IPS-18a (cell line): ENCODE measurements at regions not wholly inside any gene's neighbourhood (a gene's known extent, or its start where the extent isn't known, plus 50 kb on each side); places are given as distances from the start of the nearest gene placed in this dataset.

ENCODE experiments used
- H3K27ac ChIP-seq: one replicate; pipeline ENCODE4 v1.5.1; 2013; ENCODE audit warnings: low read length
- H3K27me3 ChIP-seq: one replicate; pipeline ENCODE4 v1.6.1; 2013; ENCODE audit warnings: mild to moderate bottlenecking, low read length; ENCODE audit not compliant: control insufficient read depth, insufficient read depth
- H3K36me3 ChIP-seq: one replicate; pipeline ENCODE4 v1.6.1; 2013; ENCODE audit warnings: low read depth, low read length; ENCODE audit not compliant: control insufficient read depth
- H3K4me1 ChIP-seq: one replicate; pipeline ENCODE4 v1.6.1; 2013; ENCODE audit warnings: low read depth, low read length; ENCODE audit not compliant: control insufficient read depth
- H3K4me3 ChIP-seq: one replicate; pipeline ENCODE4 v1.5.1; 2013; ENCODE audit warnings: low read length
- H3K9ac ChIP-seq: one replicate; pipeline ENCODE4 v1.6.1; 2013; ENCODE audit warnings: mild to moderate bottlenecking, low read length, moderate library complexity
- H3K9me3 ChIP-seq: one replicate; pipeline ENCODE4 v1.6.1; 2013; ENCODE audit warnings: low read depth, low read length; ENCODE audit not compliant: control insufficient read depth

GRCh38 chr14:29166507-29166906, 399.9 kb downstream of the FOXG1 start:
- Histone ChIP-seq H3K4me3 (no peak overlapping the region), H3K36me3 (no peaks in the 10 kb centered on the region), H3K27ac (no peak overlapping the region), H3K9ac (no peak overlapping the region), H3K27me3 (no peaks in the 10 kb centered on the region), H3K4me1 (no peaks in the 10 kb centered on the region), H3K9me3 (no peaks in the 10 kb centered on the region)

GRCh38 chr14:29168149-29168548, 401.6 kb downstream of the FOXG1 start:
- H3K4me3 ChIP-seq = no peak overlapping the region
- no peaks in the 10 kb centered on the region for H3K9me3 ChIP-seq
- H3K27ac ChIP-seq = no peak overlapping the region
- H3K4me1 ChIP-seq = no peaks in the 10 kb centered on the region
- no peak overlapping the region for H3K9ac ChIP-seq
- no peaks in the 10 kb centered on the region for H3K27me3 ChIP-seq
- no peaks in the 10 kb centered on the region for H3K36me3 ChIP-seq

- H3K27ac ChIP-seq = no peak overlapping the region
- no peaks in the 10 kb centered on the region for H3K9me3 ChIP-seq
- no peak overlapping the region for H3K4me3 ChIP-seq
- no peaks in the 10 kb centered on the region for H3K36me3 ChIP-seq
- no peaks in the 10 kb centered on the region for H3K27me3 ChIP-seq
- no peak overlapping the region for H3K9ac ChIP-seq
- H3K4me1 ChIP-seq = no peaks in the 10 kb centered on the region
These were observed 402.8 kb downstream of the FOXG1 start for GRCh38 chr14:29169408-29169807.

DNA sequence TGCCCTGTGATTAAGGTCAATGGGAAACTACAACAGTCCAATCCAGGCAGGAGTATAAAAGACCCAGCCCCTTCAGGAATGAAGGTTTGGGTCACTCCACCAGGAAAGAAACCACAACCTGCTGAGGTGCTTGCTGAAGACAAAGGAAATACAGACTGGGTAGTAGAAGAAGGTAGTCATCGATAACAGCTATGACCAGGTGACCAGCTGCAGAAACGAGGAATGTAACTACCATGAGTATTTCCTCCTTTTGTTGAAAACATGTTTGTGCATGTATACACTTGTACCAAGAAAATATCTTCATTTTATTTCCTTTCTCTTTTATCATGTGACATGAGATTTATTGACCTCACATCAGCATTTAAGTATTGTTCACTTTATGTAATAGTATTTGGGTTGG, 409.1 kb downstream of the FOXG1 start:
- Histone ChIP-seq H3K4me1 (no peaks in the 10 kb centered on the region), H3K36me3 (no peaks in the 10 kb centered on the region), H3K9me3 (no peaks in the 10 kb centered on the region), H3K27me3 (no peaks in the 10 kb centered on the region), H3K27ac (no peak overlapping the region), H3K4me3 (no peak overlapping the region), H3K9ac (no peak overlapping the region)

DNA sequence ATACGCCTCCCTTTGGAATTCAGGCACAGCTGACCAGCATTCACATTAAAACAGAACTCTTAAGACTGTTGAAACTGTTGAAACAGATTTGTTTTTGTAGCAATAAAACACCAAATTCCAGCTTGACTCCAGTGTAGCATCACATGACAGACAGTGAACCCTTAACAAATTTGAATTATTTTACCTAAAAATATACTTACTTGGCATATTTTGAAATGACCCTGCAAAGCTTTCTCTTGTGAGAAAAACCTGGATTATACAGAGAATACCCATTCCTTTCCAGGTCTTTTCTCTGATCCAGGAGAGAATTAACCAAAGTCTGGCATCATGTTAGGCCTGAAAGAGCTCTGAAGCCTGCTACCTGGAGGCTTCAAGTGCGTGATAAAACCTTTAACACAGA, 410.3 kb downstream of the FOXG1 start:
- Histone ChIP-seq H3K4me1 (no peaks in the 10 kb centered on the region), H3K4me3 (no peak overlapping the region), H3K9ac (no peak overlapping the region), H3K9me3 (no peaks in the 10 kb centered on the region), H3K36me3 (no peaks in the 10 kb centered on the region), H3K27me3 (no peaks in the 10 kb centered on the region), H3K27ac (no peak overlapping the region)

- Histone ChIP-seq H3K9me3 (no peaks in the 10 kb centered on the region), H3K27me3 (no peaks in the 10 kb centered on the region), H3K36me3 (no peaks in the 10 kb centered on the region), H3K27ac (no peak overlapping the region), H3K4me1 (no peaks in the 10 kb centered on the region), H3K9ac (no peak overlapping the region), H3K4me3 (no peak overlapping the region)
These were observed 412.4 kb downstream of the FOXG1 start for GRCh38 chr14:29178971-29179370.

GRCh38 chr14:29191092-29191491, 424.5 kb downstream of the FOXG1 start:
- Histone ChIP-seq H3K4me3 (no peak overlapping the region), H3K36me3 (no peaks in the 10 kb centered on the region), H3K9ac (no peak overlapping the region), H3K9me3 (no peaks in the 10 kb centered on the region), H3K4me1 (no peaks in the 10 kb centered on the region), H3K27ac (no peak overlapping the region), H3K27me3 (no peaks in the 10 kb centered on the region)

DNA sequence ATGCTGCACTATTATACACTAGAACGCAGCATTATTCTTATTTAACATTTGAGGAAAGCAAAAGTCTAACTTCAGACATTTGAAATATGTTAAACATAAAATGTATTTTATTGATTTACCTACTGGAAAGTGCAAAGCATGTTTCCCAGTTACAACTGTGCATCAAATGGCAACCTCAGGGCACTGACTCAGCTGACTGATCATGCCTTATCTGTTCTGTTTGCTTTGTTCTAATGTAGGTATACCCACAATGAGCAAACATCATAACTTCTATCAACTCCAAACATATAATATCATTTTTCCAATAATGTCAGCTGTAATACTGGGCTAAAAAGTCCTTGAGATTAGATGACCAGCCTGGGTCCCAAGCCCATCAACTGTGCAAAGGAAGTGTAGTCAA, 431.0 kb downstream of the FOXG1 start:
- no peaks in the 10 kb centered on the region for H3K36me3 ChIP-seq
- no peaks in the 10 kb centered on the region for H3K27me3 ChIP-seq
- H3K9me3 ChIP-seq = no peaks in the 10 kb centered on the region
- no peak overlapping the region for H3K4me3 ChIP-seq
- no peaks in the 10 kb centered on the region for H3K4me1 ChIP-seq
- H3K27ac ChIP-seq = no peak overlapping the region
- H3K9ac ChIP-seq = no peak overlapping the region

DNA sequence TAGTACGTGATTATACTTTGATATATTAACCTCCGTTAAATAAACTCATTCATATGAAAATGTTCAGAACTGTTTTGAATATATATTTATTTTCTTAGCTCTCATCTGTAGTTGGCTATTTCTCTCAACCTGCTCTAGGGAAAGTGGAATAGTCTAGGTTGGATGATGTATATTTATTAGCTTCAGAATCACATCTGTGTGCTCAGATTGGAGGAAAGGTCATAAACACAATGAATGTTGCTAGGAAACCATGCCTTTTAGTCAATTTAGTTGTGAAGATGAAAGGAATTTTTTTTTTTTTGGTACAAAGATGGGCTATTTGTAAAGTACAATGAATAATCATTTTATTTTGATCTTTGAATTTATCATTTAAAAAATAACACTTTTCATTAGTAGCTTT, 439.1 kb downstream of the FOXG1 start:
- Histone ChIP-seq H3K27ac (no peak overlapping the region), H3K36me3 (no peaks in the 10 kb centered on the region), H3K4me1 (no peaks in the 10 kb centered on the region), H3K9ac (no peak overlapping the region), H3K27me3 (no peaks in the 10 kb centered on the region), H3K4me3 (no peak overlapping the region), H3K9me3 (no peaks in the 10 kb centered on the region)

DNA sequence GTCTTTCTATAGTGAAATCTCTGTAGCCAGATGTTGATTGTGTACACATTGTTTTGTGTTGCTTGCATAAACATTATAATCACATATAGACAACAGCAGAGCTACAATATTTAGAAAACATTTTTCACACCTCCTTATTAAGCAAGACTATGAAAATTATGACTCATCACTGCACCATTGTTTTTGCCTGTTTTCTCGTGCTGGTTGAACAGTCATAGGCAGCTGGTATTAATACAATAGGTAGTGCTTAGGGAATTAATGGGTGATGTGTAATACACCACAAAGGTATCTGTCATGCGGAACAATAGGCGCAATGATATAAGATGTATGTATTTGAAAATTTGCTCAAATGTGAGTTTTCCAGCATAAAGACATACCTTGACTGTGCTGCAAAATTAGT, 449.3 kb downstream of the FOXG1 start:
- no peak overlapping the region for H3K27ac ChIP-seq
- H3K9me3 ChIP-seq = no peaks in the 10 kb centered on the region
- no peak overlapping the region for H3K9ac ChIP-seq
- H3K4me3 ChIP-seq = no peak overlapping the region
- no peaks in the 10 kb centered on the region for H3K4me1 ChIP-seq
- H3K27me3 ChIP-seq = no peaks in the 10 kb centered on the region
- H3K36me3 ChIP-seq = no peaks in the 10 kb centered on the region

DNA sequence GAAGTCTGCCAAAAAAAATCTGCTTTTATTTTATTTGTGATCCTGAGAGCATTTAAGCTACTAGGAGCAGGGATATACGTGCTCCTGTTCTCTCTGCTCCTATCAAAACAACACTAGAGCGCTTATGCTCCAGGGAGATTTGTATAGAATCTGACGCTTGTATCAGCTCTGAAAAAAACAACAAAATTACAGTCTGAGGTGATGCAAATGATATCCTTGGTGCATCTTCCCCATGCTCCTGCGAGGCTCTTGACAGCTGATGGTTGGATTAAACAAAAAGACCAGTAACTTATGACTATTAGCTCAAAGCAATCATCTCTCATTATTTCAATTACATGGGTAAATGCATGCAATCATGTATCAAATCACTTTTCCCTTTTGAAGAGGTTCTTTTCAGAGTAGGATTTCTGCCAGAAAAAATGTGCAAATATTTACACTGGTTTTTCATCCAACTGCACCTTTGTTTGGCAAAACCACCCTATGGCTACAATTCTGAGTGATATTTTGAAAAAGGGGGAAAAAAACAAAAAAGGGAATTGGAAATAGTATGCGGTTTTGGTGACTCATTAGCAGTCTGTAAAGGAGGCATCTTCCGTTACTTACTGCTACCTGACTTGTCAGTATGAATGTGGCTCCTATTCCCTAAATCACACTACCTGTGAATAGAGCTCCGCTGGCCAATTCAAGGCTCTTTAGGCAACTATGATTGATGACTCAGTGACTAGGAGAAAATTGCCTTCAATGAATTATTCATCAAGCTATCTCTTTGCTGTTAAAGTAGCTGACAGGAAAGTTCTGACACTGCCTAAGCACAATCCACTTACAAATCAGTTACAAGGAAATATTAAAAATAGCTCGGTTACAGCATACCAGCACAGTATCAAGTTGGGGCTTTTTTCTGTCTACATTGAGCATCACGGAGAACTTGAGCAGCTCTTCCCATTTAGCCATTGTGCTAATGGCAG, 450.0 kb downstream of the FOXG1 start:
- Histone ChIP-seq H3K27me3 (no peaks in the 10 kb centered on the region), H3K27ac (no peak overlapping the region), H3K36me3 (no peaks in the 10 kb centered on the region), H3K4me3 (no peak overlapping the region), H3K4me1 (no peaks in the 10 kb centered on the region), H3K9me3 (no peaks in the 10 kb centered on the region), H3K9ac (no peak overlapping the region)

DNA sequence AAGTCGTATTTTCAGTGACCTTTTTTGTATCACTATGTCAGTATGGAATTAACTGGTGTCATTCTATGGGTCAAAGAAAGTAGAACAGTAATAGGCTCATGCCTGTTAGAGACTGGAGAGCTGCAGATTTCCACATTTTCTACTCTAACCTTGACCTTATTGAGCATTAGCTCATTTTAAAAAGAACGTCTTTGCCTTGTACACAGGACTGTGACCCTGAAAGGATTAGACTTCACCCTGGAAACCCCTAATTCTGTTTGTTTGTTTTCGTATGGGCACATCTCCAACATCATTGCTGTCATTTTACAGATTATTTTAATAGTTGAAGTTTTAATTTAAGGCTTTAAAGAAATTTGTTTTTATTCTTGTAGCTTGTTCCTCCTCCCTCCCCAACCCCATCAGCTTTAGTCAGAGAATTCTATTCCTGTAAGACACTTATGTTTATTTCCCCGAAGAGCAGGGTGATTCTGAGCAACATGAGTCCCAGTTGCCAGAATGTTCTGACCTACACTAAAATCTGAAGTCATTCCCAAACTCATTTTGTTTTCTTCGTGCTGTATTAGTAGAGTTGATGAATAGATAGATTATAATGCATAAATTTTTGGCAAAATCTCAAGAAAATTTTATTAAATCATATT, 451.3 kb downstream of the FOXG1 start:
- no peaks in the 10 kb centered on the region for H3K4me1 ChIP-seq
- no peaks in the 10 kb centered on the region for H3K36me3 ChIP-seq
- H3K4me3 ChIP-seq = no peak overlapping the region
- H3K27me3 ChIP-seq = no peaks in the 10 kb centered on the region
- no peak overlapping the region for H3K9ac ChIP-seq
- H3K9me3 ChIP-seq = no peaks in the 10 kb centered on the region
- no peak overlapping the region for H3K27ac ChIP-seq
